Amniotic epithelial cell (primary cell): ENCODE measurements at regions not wholly inside any gene's neighbourhood (a gene's known extent, or its start where the extent isn't known, plus 50 kb on each side); places are given as distances from the start of the nearest gene placed in this dataset.
"Not testable (repeated sequence)": the region's sequence is repeated elsewhere in the genome, so short reads cannot be mapped to it uniquely, and the experiment has no call there.

ENCODE experiments used
- DNase-seq: peaks from one replicate; pipeline ENCODE4 v3.0.0-alpha.2; 2010; ENCODE audit warnings: low read depth

DNA sequence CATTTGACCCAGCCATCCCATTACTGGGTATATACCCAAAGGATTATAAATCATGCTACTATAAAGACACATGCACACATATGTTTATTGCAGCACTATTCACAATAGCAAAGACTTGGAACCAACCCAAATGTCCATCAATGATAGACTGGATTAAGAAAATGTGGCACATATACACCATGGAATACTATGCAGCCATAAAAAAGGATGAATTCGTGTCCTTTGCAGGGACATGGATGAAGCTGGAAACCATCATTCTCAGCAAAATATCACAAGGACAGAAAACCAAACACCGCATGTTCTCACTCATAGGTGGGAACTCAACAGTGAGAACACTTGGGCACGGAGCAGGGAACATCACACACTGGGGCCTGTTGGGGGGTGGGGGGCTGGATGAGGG is 290.0 kb upstream of the HNRNPA3 start:
- DNase-seq: not testable (repeated sequence)

DNA sequence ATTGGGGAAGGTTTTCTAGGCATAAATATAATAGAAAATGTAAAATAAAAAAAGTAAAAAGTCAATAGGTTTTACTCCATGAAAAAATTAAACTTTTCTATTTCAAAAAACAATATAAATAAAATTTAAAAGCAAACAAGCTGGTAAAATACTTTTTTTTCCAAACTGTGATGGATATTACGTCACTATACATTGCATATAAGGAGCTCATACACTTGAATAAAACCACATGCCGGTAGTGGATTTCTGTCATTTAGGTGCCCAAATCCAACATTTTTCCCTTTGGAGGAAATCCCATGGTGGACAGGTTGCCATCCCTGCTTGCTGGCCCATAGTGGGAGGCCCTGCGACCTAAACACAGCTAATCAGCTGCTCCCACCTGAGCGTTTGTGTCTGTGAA is 289.4 kb upstream of the HNRNPA3 start:
- no peak for DNase-seq

DNA sequence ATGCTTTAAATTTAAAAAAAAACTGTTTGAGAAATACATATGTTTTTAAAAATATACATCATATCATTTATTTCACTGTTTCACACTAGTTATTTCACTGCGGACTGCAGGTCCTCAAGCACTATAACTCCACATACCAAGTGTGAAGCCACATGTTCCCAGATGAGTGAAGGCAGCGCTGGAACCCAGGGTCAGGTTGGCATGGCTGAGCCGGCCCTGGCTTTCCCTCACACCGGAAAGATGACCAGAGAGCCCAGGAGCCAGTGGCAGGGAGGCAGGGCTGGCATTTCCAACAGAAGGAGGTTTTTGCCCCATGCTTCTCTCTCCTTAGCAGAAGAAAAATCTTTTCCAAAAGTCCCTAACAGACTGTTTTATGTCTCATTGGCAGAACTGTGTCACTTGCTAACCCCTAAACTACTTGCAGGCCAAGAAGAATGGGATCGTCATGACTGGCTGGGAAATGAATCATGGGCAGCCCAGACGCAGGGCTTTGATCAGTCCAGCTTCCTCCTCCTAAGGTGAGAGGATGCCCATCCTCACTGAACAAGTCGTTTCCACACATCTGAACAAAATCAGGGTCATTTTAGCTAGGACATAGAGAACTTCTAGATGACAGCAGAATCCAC is 287.6 kb upstream of the HNRNPA3 start:
- DNase-seq: no peak

DNA sequence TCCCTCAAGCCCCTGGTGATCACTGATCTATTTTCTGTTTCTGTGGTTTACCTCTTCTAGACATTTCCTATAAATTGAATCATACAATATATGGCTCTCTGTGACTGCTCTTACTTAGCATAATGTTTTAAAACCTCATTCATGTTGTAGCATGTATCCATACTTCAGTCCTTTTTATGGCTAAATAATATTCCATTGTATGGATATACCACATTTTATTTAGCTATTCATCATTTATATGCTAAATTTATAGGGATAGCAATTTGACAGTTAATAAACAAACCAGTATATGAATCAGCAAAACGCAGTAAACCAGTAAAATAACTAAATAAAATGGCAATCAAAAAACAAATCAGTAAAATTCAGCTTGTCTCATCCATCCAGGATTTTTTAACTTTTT is 286.1 kb upstream of the HNRNPA3 start:
- no peak for DNase-seq

DNA sequence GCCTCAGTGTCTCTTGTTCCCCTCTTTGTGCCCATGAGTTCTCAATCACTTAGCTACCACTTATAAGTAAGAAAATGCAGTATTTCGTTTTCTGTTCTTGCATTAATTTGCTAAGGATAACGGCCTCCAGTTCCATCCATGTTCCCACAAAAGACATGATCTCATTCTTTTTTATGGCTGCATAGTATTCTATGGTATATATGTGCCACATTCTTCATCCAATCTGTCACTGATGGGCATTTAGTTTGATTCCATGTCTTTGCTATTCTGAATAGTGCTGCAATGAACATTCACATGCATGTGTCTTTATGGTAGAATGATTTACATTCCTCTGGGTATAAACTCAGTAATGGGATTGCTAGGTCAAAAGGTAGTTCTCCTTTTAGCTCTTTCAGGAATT is 283.2 kb upstream of the HNRNPA3 start:
- DNase-seq: not testable (repeated sequence)

DNA sequence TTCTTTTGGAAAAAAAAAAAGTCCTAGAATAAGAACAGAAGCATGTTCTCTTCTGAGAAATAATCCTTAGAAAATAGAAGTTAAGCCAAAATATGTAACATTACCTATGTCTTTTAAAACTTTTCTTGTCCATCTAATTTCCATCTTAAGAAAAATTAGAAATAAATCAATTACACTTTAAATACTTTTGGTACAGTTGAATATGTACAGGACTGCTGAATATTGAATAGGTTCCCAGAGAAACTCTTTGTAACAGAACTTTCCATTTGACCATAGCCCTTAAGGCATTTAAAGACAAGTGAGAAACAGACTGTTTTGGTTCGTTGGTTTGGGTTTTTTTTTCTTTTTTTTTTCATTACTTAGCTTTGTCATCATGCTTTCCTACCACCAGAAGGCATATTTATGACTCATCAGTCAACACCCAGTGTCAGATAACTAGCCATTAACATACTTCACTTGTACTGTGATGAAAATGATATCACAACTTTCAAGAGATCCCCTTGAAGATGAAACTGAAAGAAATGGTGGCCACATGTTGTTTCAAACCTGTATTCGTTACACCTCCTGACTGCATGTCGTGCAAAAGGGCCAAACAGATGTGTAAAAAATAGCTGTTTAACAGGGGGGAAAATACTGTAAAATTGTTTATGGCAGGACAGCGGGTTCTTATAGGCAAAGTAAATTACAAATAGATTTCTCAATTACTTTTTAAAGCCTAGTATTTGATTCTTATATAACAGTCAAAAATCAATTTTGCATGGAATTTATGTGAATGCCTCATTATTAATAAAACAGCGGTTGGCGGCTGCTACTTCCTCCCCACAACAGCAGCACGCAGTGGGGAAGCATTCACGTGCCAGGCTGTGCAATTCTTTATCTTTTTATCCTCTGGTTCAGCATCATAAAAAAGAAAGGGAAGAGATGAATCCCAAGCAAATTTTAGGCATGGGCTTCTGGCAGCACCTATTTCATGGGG is 280.7 kb upstream of the HNRNPA3 start:
- DNase-seq: peak; percentile 9

DNA sequence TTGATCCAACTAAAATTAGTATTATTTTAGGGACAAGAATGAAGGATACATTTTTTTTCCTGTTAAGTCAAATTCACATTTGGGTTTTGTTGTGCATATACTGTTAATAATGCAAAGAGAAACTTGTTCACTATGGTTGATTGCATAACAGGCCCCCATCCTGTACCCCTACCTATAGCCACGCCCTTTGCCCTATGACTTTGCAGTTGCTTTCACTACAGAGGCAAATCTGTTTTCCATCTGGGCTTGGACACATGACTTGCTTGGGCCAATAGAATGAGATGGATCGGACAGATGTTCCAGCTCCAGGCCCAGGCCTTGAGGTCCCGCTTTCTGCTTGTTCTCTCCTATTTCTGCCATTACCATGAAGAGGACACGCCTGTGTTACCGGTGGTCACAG is 278.5 kb upstream of the HNRNPA3 start:
- DNase-seq: no peak

DNA sequence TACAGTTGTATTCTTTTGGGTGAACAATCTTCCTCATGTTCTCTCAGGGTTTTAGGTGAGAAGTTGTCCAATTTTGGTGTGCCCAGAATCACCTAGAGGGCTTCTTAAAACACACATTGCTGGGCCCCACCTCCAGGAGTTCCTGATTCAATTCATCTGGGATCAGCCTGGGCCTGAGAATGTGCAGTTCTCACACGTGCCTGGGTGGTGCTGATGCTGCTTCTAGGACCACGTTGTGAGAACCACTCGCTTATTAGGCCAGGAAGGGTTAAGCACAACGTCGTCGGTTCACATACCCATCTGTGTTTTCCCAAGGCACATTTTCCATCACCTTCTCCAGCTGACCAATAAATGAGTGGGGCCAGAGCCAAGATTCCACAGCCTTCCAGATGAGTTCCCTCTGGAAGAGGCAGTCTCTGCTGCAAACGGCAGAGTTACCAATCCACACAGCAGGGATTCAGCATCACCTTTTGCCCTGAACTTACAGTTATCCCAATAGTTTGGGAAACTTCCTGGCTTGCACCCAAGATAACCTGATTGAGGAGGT is 277.7 kb upstream of the HNRNPA3 start:
- DNase-seq: no peak

DNA sequence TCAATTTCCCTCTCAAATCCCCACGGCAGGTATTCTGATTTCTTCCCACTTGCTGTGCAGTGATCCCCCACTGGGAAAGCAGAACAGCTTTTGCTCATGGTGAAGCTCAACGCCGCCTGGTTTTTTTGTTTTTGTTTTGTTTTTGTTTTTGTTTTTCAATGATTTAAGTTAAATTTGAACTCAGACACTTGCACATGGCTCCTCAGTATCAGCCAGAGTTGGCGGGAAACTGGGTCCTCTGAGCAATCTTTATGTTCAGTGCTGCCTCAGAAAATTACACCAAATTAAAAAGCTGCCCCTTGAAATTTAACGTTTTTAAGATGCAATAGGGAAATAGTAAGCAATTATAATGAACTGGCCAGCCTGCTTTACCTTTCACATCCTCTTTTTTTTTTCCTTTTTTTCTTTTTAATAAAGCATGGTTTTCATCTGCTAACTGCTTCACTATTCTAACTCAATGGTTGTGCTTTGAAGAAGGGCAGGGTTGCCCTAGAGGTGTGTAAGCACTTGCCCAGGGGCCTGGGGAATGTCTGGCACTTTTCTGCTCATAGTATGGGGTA is 277.0 kb upstream of the HNRNPA3 start:
- DNase-seq: no peak

DNA sequence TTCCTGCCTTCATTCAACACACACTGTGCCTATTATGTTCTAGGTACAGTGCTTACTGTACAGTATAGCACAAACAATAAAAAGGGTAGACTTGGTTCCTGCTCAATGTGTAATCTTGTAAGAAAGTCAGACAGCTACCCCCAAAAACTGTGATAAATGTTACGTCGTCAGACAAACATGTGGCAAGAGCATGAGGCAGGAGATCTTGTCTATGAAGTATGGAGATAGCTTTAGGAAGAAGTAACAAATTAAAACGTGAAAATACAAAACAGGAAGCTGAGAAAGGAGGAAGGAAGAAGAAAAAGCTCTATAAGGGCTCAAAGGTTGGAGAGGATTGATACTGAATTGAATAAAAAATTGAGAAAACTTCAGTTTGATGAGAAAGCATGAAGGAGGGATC is 276.2 kb upstream of the HNRNPA3 start:
- DNase-seq: no peak

DNA sequence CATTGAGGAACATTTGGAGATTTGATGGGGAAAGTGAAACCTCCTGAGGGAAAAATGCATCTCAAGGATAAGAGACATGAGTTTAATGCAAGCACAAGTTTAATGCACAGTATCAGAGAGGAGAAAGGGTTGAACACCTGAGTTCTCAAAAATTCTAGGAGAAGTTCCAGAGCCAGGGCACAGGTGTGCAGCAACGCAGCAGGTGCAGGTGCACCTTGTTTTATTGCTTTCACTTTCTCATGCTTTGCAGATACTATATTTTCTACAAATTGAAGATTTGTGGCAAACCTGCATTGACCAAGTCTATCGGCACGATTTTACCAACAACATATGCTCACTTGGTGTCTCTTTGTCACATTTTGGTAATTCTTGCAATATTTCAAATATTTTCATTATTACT is 267.6 kb upstream of the HNRNPA3 start:
- DNase-seq: no peak

DNA sequence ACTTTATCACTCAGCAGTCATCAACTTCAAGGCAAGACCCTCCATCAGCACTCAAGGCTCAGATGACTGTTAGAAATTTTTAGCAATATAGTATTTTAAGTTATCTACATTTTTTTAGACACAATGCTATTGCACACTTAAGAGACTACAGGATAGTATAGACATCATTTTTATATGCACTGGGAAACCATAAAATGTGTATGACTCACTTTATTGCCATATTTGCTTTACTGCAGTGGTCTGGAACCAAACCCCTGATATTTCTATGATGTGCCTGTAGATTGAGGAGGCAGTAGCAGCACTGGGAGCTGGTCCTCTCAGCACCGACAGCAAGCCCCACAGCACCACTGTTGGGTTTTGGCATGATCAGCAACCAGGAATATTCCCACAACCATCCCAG is 264.8 kb upstream of the HNRNPA3 start:
- no peak for DNase-seq

DNA sequence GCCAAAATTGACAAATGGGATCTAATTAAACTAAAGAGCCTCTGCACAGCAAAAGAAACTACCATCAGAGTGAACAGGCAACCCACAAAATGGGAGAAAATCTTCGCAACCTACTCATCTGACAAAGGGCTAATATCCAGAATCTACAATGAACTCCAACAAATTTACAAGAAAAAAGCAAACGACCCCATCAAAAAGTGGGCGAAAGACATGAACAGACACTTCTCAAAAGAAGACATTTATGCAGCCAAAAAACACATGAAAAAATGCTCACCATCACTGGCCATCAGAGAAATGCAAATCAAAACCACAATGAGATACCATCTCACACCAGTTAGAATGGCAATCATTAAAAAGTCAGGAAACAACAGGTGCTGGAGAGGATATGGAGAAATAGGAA is 261.4 kb upstream of the HNRNPA3 start:
- DNase-seq: not testable (repeated sequence)

DNA sequence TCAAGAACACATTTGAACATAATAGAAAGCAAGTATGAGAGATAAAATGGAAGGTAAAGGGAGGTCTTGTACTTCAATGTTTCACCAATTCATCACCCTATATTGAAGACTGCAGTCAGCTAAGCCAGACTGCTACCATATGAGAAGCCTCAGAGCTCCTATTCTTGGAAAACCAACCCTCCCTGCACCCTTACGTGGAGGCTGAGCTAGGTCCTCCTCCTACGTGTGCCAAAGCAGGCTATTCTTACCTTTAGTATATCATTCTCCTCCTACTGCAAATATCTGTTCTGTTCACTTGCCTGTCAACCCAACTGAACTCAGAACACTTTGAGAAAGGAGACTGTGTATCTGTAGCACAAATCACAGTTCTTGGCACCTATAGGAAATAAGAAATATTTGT is 255.8 kb upstream of the HNRNPA3 start:
- no peak for DNase-seq

DNA sequence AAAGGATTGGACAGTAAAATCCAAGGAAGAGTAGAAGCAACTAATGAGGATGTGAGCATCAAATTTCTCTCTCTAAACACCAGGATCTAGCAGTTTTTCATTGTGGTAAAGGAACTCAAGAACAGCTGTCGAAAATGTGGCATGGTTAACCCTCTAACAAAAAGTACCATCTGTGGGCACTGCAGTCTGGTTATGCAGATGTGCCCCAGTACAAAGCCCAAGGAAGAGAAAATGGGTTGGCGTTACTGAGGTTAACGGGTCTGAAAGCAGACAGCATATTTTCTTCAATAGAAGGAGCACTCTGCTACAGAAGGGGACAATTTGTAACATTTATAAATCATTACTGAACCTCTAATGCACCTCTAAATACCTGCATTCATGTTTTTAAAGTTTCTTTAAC is 253.0 kb upstream of the HNRNPA3 start:
- DNase-seq: no peak

DNA sequence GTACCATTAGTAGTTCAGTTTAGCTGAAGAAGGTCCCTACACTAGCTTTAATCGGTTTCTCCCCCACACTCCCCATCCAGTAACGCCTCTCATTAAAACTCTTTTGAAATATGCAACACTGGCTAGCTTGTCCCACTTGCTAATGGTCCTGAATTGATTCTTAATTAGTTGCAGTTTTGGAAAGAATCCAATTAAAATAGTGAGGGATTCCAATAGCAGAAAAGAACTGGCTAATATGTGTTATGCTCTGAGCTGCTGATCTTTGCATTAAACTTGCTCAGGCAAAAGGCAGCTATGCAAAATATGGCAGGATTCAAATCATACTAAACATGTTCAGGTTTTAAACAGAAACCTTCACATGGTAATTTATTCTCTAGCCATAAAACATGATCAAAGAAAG is 252.5 kb upstream of the HNRNPA3 start:
- DNase-seq: no peak

DNA sequence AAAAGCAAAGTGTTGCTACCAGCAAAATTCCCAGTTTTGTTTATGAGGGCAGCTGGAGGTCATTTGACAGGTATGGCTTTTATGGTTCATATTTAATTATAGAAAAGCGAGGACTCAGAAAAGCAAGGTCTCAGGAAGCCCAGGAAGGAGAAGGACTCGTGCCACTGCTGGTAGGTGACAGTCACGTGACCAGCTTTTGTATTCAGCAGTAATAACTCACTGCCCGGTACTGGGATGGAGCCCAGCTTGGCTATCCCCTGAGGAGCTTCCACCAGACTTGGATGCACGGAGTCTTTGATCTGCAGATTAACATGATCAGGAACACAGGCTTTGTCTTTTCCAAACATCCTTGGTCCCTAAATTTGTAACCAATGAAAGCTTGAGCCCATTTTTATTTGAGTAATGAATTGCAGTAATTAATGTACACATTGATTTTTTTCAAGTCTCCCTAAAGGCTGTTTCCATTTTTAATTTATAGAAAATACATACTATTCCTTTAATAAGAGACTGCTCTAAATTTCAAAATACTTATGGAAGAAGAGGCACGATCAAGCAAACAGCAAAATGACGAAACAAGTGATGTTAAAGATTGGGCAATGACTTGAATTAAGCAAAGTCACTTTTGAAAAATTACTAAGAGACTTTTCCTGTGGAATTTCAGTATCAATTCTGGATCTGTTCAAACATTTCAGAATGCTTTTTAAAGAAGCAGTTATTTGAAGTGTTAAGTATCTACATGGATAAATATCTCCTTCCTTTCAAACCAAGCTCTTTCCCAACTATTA is 251.7 kb upstream of the HNRNPA3 start:
- DNase-seq: no peak

DNA sequence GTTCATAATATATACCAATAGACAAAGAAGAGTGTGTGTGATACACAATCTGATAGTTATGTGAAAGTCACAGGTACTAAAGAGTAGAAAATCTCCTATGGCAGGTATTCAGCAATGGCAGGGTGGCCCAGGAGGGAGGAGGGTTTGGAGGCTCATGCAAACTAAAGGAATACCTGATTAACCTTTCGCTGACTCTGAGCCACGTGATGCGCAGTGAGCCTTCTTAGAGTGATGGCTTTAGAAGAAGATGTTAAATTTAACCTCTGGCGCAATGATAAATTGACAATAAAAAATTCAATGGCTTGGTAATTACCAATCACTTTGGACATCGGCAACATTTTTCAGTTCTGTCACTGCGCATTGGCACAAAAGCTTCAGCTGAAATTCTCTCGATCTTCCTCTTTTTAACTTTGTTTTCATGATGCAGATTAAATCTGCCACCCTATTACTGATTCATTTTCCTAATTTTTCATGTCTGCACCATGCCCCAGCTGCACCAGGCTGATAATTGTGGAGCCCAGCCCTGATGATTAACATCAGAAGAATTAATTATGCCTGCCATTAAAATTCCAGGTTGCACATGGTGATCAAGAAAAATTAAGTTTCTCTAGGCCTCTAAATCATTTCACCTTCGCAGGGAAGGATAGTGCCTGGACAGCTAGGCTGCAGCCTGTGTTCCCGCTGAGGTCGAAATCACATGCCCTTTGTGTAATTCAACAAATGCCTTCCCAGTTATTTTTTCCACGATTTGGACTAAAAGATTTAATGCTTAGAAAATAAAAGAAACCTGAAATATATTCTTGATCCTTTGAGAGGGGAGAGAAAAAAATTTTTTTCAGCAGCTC is 250.6 kb upstream of the HNRNPA3 start:
- DNase-seq: no peak

DNA sequence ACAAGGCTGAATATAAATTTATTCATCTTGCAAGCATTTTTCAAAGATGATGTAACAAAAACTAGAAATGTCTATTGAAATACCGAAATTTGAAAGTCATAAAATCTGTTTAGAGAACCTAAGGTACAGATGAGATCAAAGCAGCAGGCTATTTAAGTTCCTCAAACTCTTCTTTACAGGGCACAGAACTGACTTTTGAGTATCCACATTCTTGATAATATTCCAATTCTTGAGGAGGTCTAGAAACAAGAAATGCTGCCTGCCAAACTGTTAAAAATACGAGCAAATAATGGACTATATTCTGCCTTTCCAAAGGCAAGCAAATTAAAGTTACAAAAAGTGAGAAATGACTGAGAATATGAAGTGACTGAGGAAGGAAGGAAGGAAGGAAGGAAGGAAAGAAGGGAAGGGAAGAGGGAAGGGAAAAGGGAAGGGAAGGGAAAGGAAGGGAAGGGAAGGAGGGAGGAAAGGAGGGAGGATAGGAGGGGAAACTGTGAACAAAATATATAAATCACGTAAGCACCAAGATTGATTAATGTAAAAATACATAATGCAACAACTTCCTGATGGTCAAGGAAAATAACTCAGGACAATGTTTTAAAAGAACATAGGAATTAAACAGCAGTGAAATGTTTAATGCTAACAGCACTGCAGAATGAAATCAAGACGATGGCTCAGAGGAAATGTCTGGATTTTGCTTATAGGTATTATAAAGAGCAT is 248.9 kb upstream of the HNRNPA3 start:
- DNase-seq: no peak

DNA sequence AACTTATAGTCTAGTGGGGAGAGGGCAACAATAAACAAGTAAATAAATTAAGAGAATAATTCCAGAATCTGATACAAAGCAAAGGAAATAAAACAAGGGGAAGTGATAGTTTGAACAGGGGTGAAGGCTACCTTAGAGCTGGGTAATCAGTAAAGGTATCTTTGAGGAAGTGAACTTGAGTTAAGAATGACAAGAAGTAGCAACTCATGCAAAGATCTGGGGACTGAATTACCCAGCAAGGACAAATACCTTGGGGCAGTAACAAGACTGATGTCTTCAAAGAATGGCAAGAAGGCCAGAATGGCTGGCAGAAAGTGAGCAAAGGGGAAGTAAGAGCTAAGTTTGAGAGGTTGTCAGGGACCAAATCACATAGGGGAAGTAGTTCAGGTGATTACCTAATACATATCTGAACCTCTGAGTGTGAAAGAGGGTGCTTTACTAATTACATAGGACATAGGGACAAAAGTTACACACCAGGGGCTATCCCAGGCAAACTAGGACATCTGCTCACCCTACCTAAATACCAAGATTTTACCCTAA is 244.6 kb upstream of the HNRNPA3 start:
- no peak for DNase-seq
